PC-9 (cell line): ENCODE measurements at regions not wholly inside any gene's neighbourhood (a gene's known extent, or its start where the extent isn't known, plus 50 kb on each side); places are given as distances from the start of the nearest gene placed in this dataset.

ENCODE experiments used
- BruUV-seq: library from RNA; stranded (reverse); fragments of 400-500 nt; replicated peaks from 2 replicates; lab custom pipeline; 2021; lab: Mats Ljungman, UMichigan
- CTCF ChIA-PET: fragments of 300-600 bp; sonication (Branson Sonifier 250); formaldehyde crosslinking; loops from one replicate; lab custom pipeline; 2022; ENCODE audit warnings: antibody characterized with exemption; lab: Charles Lee
- POLR2A ChIA-PET: fragments of 300-600 bp; sonication (Branson Sonifier 250); formaldehyde crosslinking; loops from one replicate; lab custom pipeline; 2022; ENCODE audit warnings: antibody characterized with exemption; ENCODE audit not compliant: unreplicated experiment; lab: Charles Lee
- DNase-seq, 2 experiments: peaks; one replicate each; pipeline versions ENCODE4 v3.0.0 to v3.0.0-alpha.2; 2015 to 2022; ENCODE audit warnings: mixed read lengths in 1 of 2
- H2AFZ ChIP-seq: fragments of 200-600 bp; sonication (generic); 2 replicates; pipeline ENCODE4 v1.8.1; 2017; ENCODE audit warnings: antibody characterized with exemption
- H3F3A ChIP-seq: fragments of 200-600 bp; sonication (generic); 2 replicates; pipeline ENCODE4 v1.8.1; 2017; ENCODE audit warnings: antibody characterized with exemption, mild to moderate bottlenecking, low read depth; ENCODE audit not compliant: insufficient read depth
- H3K27ac ChIP-seq: fragments of 200-600 bp; sonication (generic); 2 replicates; pipeline ENCODE4 v1.6.1; 2016; ENCODE audit warnings: mixed run types
- H3K27me3 ChIP-seq: fragments of 200-600 bp; sonication (generic); 2 replicates; pipeline ENCODE4 v1.6.1; 2016; ENCODE audit warnings: low read depth, mixed run types; ENCODE audit not compliant: insufficient read depth
- H3K36me3 ChIP-seq: fragments of 200-600 bp; sonication (generic); 2 replicates; pipeline ENCODE4 v1.6.1; 2016; ENCODE audit warnings: low read depth, mixed run types
- H3K4me1 ChIP-seq: fragments of 200-600 bp; sonication (generic); replicated peaks from 2 replicates; pipeline ENCODE4 v1.6.1; 2016; ENCODE audit warnings: mixed run types; ENCODE audit not compliant: insufficient read depth
- H3K4me2 ChIP-seq: fragments of 200-600 bp; sonication (generic); 2 replicates; pipeline ENCODE4 v1.6.1; 2017; ENCODE audit warnings: mixed run types
- H3K4me3 ChIP-seq: fragments of 200-600 bp; sonication (generic); 2 replicates; pipeline ENCODE4 v1.6.1; 2016; ENCODE audit warnings: mixed run types
- H3K79me2 ChIP-seq: fragments of 200-600 bp; sonication (generic); 2 replicates; pipeline ENCODE4 v1.6.1; 2017; ENCODE audit warnings: low read depth, mixed run types
- H3K9me2 ChIP-seq: fragments of 200-600 bp; sonication (generic); 2 replicates; pipeline ENCODE4 v1.8.1; 2017; ENCODE audit warnings: mild to moderate bottlenecking; ENCODE audit not compliant: insufficient read depth
- H3K9me3 ChIP-seq: fragments of 200-600 bp; sonication (generic); 2 replicates; pipeline ENCODE4 v1.8.1; 2016; ENCODE audit warnings: low read depth; ENCODE audit not compliant: insufficient read depth
- H4K20me1 ChIP-seq: fragments of 200-600 bp; sonication (generic); 2 replicates; pipeline ENCODE4 v1.8.1; 2017; ENCODE audit not compliant: insufficient read depth
- CTCF ChIP-seq: fragments of 200-600 bp; sonication (generic); conservative IDR thresholded peaks from 2 replicates; pipeline ENCODE4 v1.6.1; 2017; ENCODE audit warnings: mixed run types, antibody characterized with exemption, mild to moderate bottlenecking, moderate library complexity
- EZH2 ChIP-seq: fragments of 200-600 bp; sonication (generic); IDR thresholded peaks from 2 replicates; pipeline ENCODE4 v1.8.0; 2017; ENCODE audit warnings: antibody characterized with exemption, low read depth
- intact Hi-C: fragments of 100-400 bp; cut with micrococcal nuclease; formaldehyde crosslinking; loops from one replicate; pipeline ENCODE4 v1.10.0; 2022; ENCODE audit not compliant: unreplicated experiment

- Histone ChIP-seq H2AFZ (no peak overlapping the region), H3K36me3 (no peaks in the 10 kb centered on the region), H3K79me2 (no peaks in the 10 kb centered on the region), H3K4me1 (no peaks in the 10 kb centered on the region), H3K4me2 (no peak overlapping the region), H3K9me2 (0 out of 2 replicates have a peak, but pooled peaks cover 3% of the 10 kb centered on the region), H3K27me3 (no peaks in the 10 kb centered on the region), H4K20me1 (no peaks in the 10 kb centered on the region), H3K27ac (no peak overlapping the region), H3F3A (no peaks in the 10 kb centered on the region), H3K4me3 (no peak overlapping the region), H3K9me3 (0 out of 2 replicates have a peak, but pooled peaks cover 2% of the 10 kb centered on the region)
- TF ChIP-seq EZH2 (no peak), CTCF (no peak)
- intact Hi-C loops, result no loop called here
- no TSS peak for BruUV-seq
- ChIA-PET POLR2A (no interaction called here), CTCF (no interaction called here)
- no peak for DNase-seq
These were observed 101.0 kb upstream of the MRPS30 start for GRCh38 chr5:44707721-44708120.

- no TSS peak for BruUV-seq
- H3K9me2 ChIP-seq, result no peaks in the 10 kb centered on the region
- no peak overlapping the region for H3K4me2 ChIP-seq
- no peak overlapping the region for H2AFZ ChIP-seq
- ChIA-PET POLR2A (no interaction called here), CTCF (no interaction called here)
- TF ChIP-seq CTCF, result no peak
- TF ChIP-seq EZH2, result no peak
- intact Hi-C loops, result no loop called here
- no peaks in the 10 kb centered on the region for H4K20me1 ChIP-seq
- no peak overlapping the region for H3K4me3 ChIP-seq
- no peak overlapping the region for H3K27ac ChIP-seq
- no peaks in the 10 kb centered on the region for H3K36me3 ChIP-seq
- H3K4me1 ChIP-seq, result peaks cover 13% of the 10 kb centered on the region
- DNase-seq, result no peak
- no peaks in the 10 kb centered on the region for H3K27me3 ChIP-seq
- H3K9me3 ChIP-seq, result 0 out of 2 replicates have a peak, but pooled peaks cover 13% of the 10 kb centered on the region
- peaks cover 12% of the 10 kb centered on the region for H3F3A ChIP-seq
- no peaks in the 10 kb centered on the region for H3K79me2 ChIP-seq
These were observed 111.7 kb upstream of the MRPS30 start for GRCh38 chr5:44697025-44697424.

GRCh38 chr5:44695259-44695658 lies 113.5 kb upstream of the MRPS30 start:
- H3K36me3 ChIP-seq, result no peaks in the 10 kb centered on the region
- ChIA-PET POLR2A (no interaction called here), CTCF (no interaction called here)
- DNase-seq, result no peak
- intact Hi-C loops, result no loop called here
- no peaks in the 10 kb centered on the region for H3K79me2 ChIP-seq
- H3K4me1 ChIP-seq, result peaks cover 27% of the 10 kb centered on the region
- H3K9me2 ChIP-seq, result no peaks in the 10 kb centered on the region
- peaks cover 22% of the 10 kb centered on the region for H3F3A ChIP-seq
- TF ChIP-seq EZH2 (no peak), CTCF (no peak)
- no peak overlapping the region for H3K27ac ChIP-seq
- no peak overlapping the region for H3K4me3 ChIP-seq
- H3K4me2 ChIP-seq, result no peak overlapping the region
- H3K27me3 ChIP-seq, result no peaks in the 10 kb centered on the region
- H3K9me3 ChIP-seq, result peaks cover 18% of the 10 kb centered on the region; the same call in 1 of the 2 replicates
- H2AFZ ChIP-seq, result no peak overlapping the region; the same call in 1 of the 2 replicates
- no peaks in the 10 kb centered on the region for H4K20me1 ChIP-seq
- BruUV-seq, result no TSS peak
